Hepatic stellate cell (primary cell): ENCODE measurements at regions not wholly inside any gene's neighbourhood (a gene's known extent, or its start where the extent isn't known, plus 50 kb on each side); places are given as distances from the start of the nearest gene placed in this dataset.
A peak's percentile ranks its signal among the peaks of the same experiment; 100 is the strongest.

Experiments used
- DNase-seq: peaks from one replicate; pipeline ENCODE4 v3.0.0; 2011; ENCODE audit warnings: low spot score

GRCh38 chr20:22652681-22653588 lies 68.6 kb upstream of the FOXA2 start:
- no peak for DNase-seq

GRCh38 chr20:22653658-22654642 lies 69.6 kb upstream of the FOXA2 start:
- DNase-seq = no peak

- no peak for DNase-seq
Observed at GRCh38 chr20:22663528-22664025, 79.2 kb upstream of the FOXA2 start.

- DNase-seq = no peak
Observed at GRCh38 chr20:22667198-22667597, 82.8 kb upstream of the FOXA2 start.

- no peak for DNase-seq
Observed at GRCh38 chr20:22672191-22672590, 87.8 kb upstream of the FOXA2 start.

GRCh38 chr20:22673467-22673866 lies 89.1 kb upstream of the FOXA2 start:
- no peak for DNase-seq

- no peak for DNase-seq
Observed at GRCh38 chr20:22675341-22675740, 91.0 kb upstream of the FOXA2 start.

GRCh38 chr20:22678678-22679077 lies 94.3 kb upstream of the FOXA2 start:
- DNase-seq = no peak

- no peak for DNase-seq
Observed at GRCh38 chr20:22679197-22679596, 94.8 kb upstream of the FOXA2 start.

GRCh38 chr20:22680031-22680740 lies 95.8 kb upstream of the FOXA2 start:
- no peak for DNase-seq

- DNase-seq = no peak
Observed at GRCh38 chr20:22681591-22682248, 97.3 kb upstream of the FOXA2 start.

GRCh38 chr20:22682381-22682780 lies 98.0 kb upstream of the FOXA2 start:
- DNase-seq = no peak

- DNase-seq = peak; percentile 73
Observed at GRCh38 chr20:22684072-22684762, 99.8 kb upstream of the FOXA2 start.

GRCh38 chr20:22684763-22685443 lies 100.5 kb upstream of the FOXA2 start:
- DNase-seq = no peak

GRCh38 chr20:22686097-22686496 lies 101.7 kb upstream of the FOXA2 start:
- DNase-seq = peak; percentile 77

GRCh38 chr20:22687676-22688349 lies 103.4 kb upstream of the FOXA2 start:
- DNase-seq = no peak

- no peak for DNase-seq
Observed at GRCh38 chr20:22688485-22688884, 104.1 kb upstream of the FOXA2 start.

- DNase-seq = no peak
Observed at GRCh38 chr20:22689266-22689665, 104.9 kb upstream of the FOXA2 start.

- DNase-seq = no peak
Observed at GRCh38 chr20:22690000-22690399, 105.6 kb upstream of the FOXA2 start.
